HEK293 (cell line): ENCODE measurements at regions not wholly inside any gene's neighbourhood (a gene's known extent, or its start where the extent isn't known, plus 50 kb on each side); places are given as distances from the start of the nearest gene placed in this dataset.

Source experiments
- CTCF ChIA-PET: fragments of 350-600 bp; formaldehyde crosslinking; extraction: SDS; loops from one replicate; lab custom pipeline; 2021; ENCODE audit warnings: antibody characterized with exemption; lab: Yijun Ruan, JAX
- POLR2A ChIA-PET: fragments of 300-600 bp; formaldehyde crosslinking; extraction: SDS; loops from one replicate; lab custom pipeline; 2020; ENCODE audit warnings: antibody characterized with exemption, inconsistent platforms; lab: Yijun Ruan, JAX
- H3K27ac ChIP-seq: fragments of 200-500 bp; sonication (Bioruptor generic); 2 replicates; pipeline ENCODE4 v1.5.1; 2014; ENCODE audit warnings: low read depth, low read length, control low read depth, inconsistent platforms; ENCODE audit errors: extremely low read depth
- H3K36me3 ChIP-seq, 2 experiments: fragments of 200-500 bp in 1 of 2; sonication (Bioruptor generic) in 1 of 2; 1 replicate in 1 of 2; 2 replicates in 1 of 2; pipeline ENCODE4 v1.5.1; 2014 to 2017; ENCODE audit warnings: inconsistent platforms in 2 of 2, low read length in 2 of 2; ENCODE audit not compliant: control insufficient read depth in 2 of 2, insufficient read depth in 1 of 2
- H3K4me1 ChIP-seq: fragments of 200-500 bp; sonication (Bioruptor generic); 2 replicates; pipeline ENCODE4 v1.5.1; 2014; ENCODE audit warnings: mild to moderate bottlenecking, low read length, inconsistent platforms; ENCODE audit not compliant: control insufficient read depth, insufficient read depth
- H3K4me3 ChIP-seq: 2 replicates; pipeline ENCODE4 v1.5.1; 2011; ENCODE audit warnings: low read depth, mild to moderate bottlenecking, control low read depth, low read length, moderate library complexity
- H3K9me3 ChIP-seq: fragments of 200-500 bp; sonication (Bioruptor generic); 2 replicates; pipeline ENCODE4 v1.5.1; 2014; ENCODE audit warnings: low read depth, low read length, inconsistent platforms; ENCODE audit not compliant: control insufficient read depth, insufficient read depth
- GLI2 ChIP-seq: fragments of 450-650 bp; formaldehyde crosslinking; IDR thresholded peaks from 2 replicates; pipeline ENCODE4; 2017; ENCODE audit warnings: missing biosample characterization, missing genetic modification characterization, low read depth, borderline replicate concordance
- HOXA7 ChIP-seq: sonication (generic); formaldehyde crosslinking; IDR thresholded peaks from 2 replicates; pipeline ENCODE4 v1.8.1; 2022; ENCODE audit warnings: missing genetic modification reagents, borderline replicate concordance
- KLF16 ChIP-seq: fragments of 450-650 bp; formaldehyde crosslinking; IDR thresholded peaks from 2 replicates; pipeline ENCODE4 v1.5.1; 2017; ENCODE audit warnings: missing biosample characterization, missing genetic modification characterization
- OSR2 ChIP-seq: fragments of 450-650 bp; formaldehyde crosslinking; IDR thresholded peaks from 2 replicates; pipeline ENCODE4 v1.5.1; 2016; ENCODE audit warnings: missing biosample characterization, missing genetic modification characterization
- SCRT2 ChIP-seq: fragments of 450-650 bp; formaldehyde crosslinking; IDR thresholded peaks from 2 replicates; pipeline ENCODE4 v1.5.1; 2016; ENCODE audit warnings: missing biosample characterization, missing genetic modification characterization
- ZBTB20 ChIP-seq: fragments of 450-650 bp; formaldehyde crosslinking; IDR thresholded peaks from 2 replicates; pipeline ENCODE4 v1.5.1; 2016; ENCODE audit warnings: missing biosample characterization, missing genetic modification characterization
- ZBTB8A ChIP-seq: fragments of 450-650 bp; formaldehyde crosslinking; IDR thresholded peaks from 2 replicates; pipeline ENCODE4 v1.5.1; 2016; ENCODE audit warnings: missing biosample characterization, missing genetic modification characterization
- ZNF10 ChIP-seq: fragments of 450-650 bp; formaldehyde crosslinking; IDR thresholded peaks from 2 replicates; pipeline ENCODE4 v1.5.1; 2017; ENCODE audit warnings: missing biosample characterization, missing genetic modification characterization
- ZNF112 ChIP-seq: fragments of 450-650 bp; formaldehyde crosslinking; IDR thresholded peaks from 2 replicates; pipeline ENCODE4 v1.5.0; 2017; ENCODE audit warnings: missing biosample characterization, missing genetic modification characterization
- ZNF24 ChIP-seq: fragments of 450-650 bp; formaldehyde crosslinking; IDR thresholded peaks from 2 replicates; pipeline ENCODE4 v1.5.1; 2016; ENCODE audit warnings: missing biosample characterization, missing genetic modification characterization
- ZNF426 ChIP-seq: fragments of 450-650 bp; formaldehyde crosslinking; IDR thresholded peaks from 2 replicates; pipeline ENCODE4 v1.5.1; 2017; ENCODE audit warnings: missing biosample characterization, missing genetic modification characterization, mild to moderate bottlenecking, inconsistent platforms, moderate library complexity
- ZNF48 ChIP-seq: fragments of 450-650 bp; formaldehyde crosslinking; IDR thresholded peaks from 2 replicates; pipeline ENCODE4 v1.5.1; 2016; ENCODE audit warnings: missing biosample characterization, missing genetic modification characterization
- ZNF558 ChIP-seq: fragments of 450-650 bp; formaldehyde crosslinking; IDR thresholded peaks from 2 replicates; pipeline ENCODE4 v1.5.1; 2016; ENCODE audit warnings: missing biosample characterization, missing genetic modification characterization
- ZNF561 ChIP-seq: fragments of 450-650 bp; IDR thresholded peaks from 2 replicates; pipeline ENCODE4 v1.5.1; 2018; ENCODE audit warnings: missing biosample characterization, missing genetic modification characterization, borderline replicate concordance
- ZNF571 ChIP-seq: fragments of 450-650 bp; formaldehyde crosslinking; IDR thresholded peaks from 2 replicates; pipeline ENCODE4 v1.5.0; 2017; ENCODE audit warnings: missing biosample characterization, missing genetic modification characterization
- ZNF670 ChIP-seq: fragments of 450-650 bp; formaldehyde crosslinking; IDR thresholded peaks from 2 replicates; pipeline ENCODE4 v1.5.1; 2016; ENCODE audit warnings: missing biosample characterization, missing genetic modification characterization, low read depth
- ZSCAN23 ChIP-seq: fragments of 450-650 bp; formaldehyde crosslinking; IDR thresholded peaks from 2 replicates; pipeline ENCODE4 v1.5.1; 2016; ENCODE audit warnings: missing biosample characterization, missing genetic modification characterization
- ZSCAN30 ChIP-seq: fragments of 450-650 bp; IDR thresholded peaks from 2 replicates; pipeline ENCODE4 v1.5.1; 2018; ENCODE audit warnings: missing biosample characterization, mild to moderate bottlenecking, missing genetic modification characterization, moderate library complexity
- TF ChIP-seq, protein P1 (sequence below): fragments of 450-650 bp; formaldehyde crosslinking; IDR thresholded peaks from 2 replicates; pipeline ENCODE4 v1.5.1; 2016; ENCODE audit warnings: missing biosample characterization, missing genetic modification characterization
- TF ChIP-seq, protein P2 (sequence below): fragments of 450-650 bp; formaldehyde crosslinking; IDR thresholded peaks from 2 replicates; pipeline ENCODE4 v1.5.1; 2017; ENCODE audit warnings: missing biosample characterization, mild to moderate bottlenecking, missing genetic modification characterization, moderate library complexity
- TF ChIP-seq, protein P3 (sequence below): fragments of 450-650 bp; formaldehyde crosslinking; IDR thresholded peaks from 2 replicates; pipeline ENCODE4 v1.5.1; 2016; ENCODE audit warnings: missing biosample characterization, missing genetic modification characterization, low read depth

DNA sequence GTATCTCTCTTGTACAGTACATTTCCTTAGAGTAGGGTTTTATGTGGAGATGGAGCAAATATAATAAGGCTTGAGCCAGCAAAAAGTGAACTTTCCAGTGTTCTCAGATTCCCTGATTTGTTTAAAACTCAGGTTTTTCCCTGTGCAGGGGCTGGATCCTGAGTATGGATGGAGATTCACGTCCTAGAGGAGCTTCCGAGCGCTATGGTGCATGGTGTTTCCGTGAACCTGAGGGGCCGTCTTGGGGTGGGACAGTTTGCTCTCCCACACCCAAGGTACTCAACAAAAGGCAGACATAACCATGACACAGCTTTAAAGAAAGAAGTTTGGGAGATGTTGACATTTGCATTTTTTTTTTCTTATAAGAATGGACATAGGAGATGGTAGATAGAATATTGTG is 122.5 kb downstream of the SEC23IP start:
- ChIA-PET CTCF (no interaction called here), POLR2A (no interaction called here)
- no peaks in the 10 kb centered on the region for H3K9me3 ChIP-seq
- TF ChIP-seq ZSCAN23 (no peak), KLF16 (no peak), ZNF10 (tag by site-specific recombination) (no peak), ZNF112 (tag by site-specific recombination) (no peak), GLI2 (tag by site-specific recombination) (no peak), ZBTB8A (tag by site-specific recombination) (no peak), SCRT2 (no peak)
- TF ChIP-seq, protein P1, sequence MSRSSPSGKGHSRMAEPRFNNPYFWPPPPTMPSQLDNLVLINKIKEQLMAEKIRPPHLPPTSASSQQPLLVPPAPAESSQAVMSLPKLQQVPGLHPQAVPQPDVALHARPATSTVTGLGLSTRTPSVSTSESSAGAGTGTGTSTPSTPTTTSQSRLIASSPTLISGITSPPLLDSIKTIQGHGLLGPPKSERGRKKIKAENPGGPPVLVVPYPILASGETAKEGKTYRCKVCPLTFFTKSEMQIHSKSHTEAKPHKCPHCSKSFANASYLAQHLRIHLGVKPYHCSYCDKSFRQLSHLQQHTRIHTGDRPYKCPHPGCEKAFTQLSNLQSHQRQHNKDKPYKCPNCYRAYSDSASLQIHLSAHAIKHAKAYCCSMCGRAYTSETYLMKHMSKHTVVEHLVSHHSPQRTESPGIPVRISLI, result no peak
- TF ChIP-seq, protein P2, sequence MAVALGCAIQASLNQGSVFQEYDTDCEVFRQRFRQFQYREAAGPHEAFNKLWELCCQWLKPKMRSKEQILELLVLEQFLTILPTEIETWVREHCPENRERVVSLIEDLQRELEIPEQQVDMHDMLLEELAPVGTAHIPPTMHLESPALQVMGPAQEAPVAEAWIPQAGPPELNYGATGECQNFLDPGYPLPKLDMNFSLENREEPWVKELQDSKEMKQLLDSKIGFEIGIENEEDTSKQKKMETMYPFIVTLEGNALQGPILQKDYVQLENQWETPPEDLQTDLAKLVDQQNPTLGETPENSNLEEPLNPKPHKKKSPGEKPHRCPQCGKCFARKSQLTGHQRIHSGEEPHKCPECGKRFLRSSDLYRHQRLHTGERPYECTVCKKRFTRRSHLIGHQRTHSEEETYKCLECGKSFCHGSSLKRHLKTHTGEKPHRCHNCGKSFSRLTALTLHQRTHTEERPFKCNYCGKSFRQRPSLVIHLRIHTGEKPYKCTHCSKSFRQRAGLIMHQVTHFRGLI (tag by site-specific recombination), result no peak
- H3K4me3 ChIP-seq, result no peak overlapping the region
- no peaks in the 10 kb centered on the region for H3K4me1 ChIP-seq
- no peaks in the 10 kb centered on the region for H3K36me3 ChIP-seq
- no peak overlapping the region for H3K27ac ChIP-seq

DNA sequence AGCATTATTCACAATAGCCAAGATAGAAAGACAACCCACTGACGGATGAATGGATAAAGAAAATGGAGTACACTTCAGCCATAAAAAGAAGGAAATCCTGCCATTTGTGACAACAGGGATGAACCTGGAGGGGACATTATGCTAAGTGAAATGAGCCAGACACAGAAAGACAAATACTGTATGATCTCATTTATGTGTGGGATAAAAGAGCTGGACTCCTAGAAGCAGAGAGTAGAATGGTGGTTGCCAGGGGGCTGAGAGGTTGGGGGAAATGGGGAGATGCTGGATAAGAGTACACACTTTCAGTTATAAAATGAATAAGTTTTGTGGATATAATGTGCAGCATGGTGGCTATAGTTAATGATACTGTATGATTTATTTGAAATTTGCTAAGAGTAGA is 124.4 kb downstream of the SEC23IP start:
- Histone ChIP-seq H3K4me1 (no peaks in the 10 kb centered on the region), H3K36me3 (no peaks in the 10 kb centered on the region)
- TF ChIP-seq OSR2 (tag by site-specific recombination) (no peak), ZBTB20 (tag by site-specific recombination) (no peak)
- TF ChIP-seq, all 188 proteins: peak for 0
- ChIA-PET CTCF (interaction anchor here (0.5 kb wide), 1 partner anchor 345 kb away, joined by 9 read pairs; no protein-coding TSS in a partner anchor), POLR2A (no interaction called here)
- Histone ChIP-seq H3K9me3 (no peaks in the 10 kb centered on the region), H3K4me3 (no peak overlapping the region), H3K27ac (no peak overlapping the region)

DNA sequence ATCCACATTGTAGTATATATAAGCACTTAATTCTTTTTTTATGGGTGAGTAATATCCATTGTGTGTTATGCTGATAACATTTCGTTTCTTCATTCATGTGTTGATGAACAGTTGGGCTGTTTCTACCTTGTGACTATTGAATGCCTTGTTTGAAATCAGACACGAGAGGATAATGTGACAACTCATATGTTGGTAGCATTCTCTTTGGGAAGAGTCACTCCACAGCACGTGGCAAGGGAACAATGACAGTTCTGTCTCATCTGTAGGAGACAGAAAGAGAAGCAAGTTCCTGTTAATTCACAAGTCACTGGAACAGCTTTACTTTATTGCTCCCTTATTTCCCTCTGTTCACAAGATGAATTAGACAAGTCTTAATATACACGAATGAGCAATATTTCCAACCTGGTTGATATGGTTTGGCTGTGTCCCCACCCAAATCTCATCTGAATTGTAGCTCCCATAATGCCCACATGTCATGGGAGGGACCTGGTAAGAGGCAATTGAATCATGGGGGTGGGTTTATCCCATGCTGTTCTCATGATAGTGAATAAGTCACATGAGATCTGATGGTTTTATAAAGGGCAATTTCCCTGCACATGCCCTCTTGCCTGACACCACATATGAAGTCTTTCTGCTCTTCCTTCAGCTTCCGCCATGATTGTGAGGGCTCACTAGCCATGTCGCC is 125.3 kb downstream of the SEC23IP start:
- Histone ChIP-seq H3K4me3 (no peak overlapping the region), H3K9me3 (no peaks in the 10 kb centered on the region), H3K36me3 (no peaks in the 10 kb centered on the region), H3K27ac (no peak overlapping the region), H3K4me1 (no peaks in the 10 kb centered on the region)
- ChIA-PET POLR2A (no interaction called here), CTCF (interaction anchor here (0.6 kb wide), 2 partner anchors 18 to 104 kb away, joined by 3 to 6 read pairs; no protein-coding TSS in a partner anchor)
- TF ChIP-seq ZNF571 (no peak), HOXA7 (no peak), ZNF24 (no peak), ZNF426 (tag by site-specific recombination) (no peak), ZNF561 (no peak), ZNF558 (tag by site-specific recombination) (no peak), ZNF48 (no peak), ZSCAN30 (no peak), ZNF670 (tag by site-specific recombination) (no peak)
- TF ChIP-seq, protein P3, sequence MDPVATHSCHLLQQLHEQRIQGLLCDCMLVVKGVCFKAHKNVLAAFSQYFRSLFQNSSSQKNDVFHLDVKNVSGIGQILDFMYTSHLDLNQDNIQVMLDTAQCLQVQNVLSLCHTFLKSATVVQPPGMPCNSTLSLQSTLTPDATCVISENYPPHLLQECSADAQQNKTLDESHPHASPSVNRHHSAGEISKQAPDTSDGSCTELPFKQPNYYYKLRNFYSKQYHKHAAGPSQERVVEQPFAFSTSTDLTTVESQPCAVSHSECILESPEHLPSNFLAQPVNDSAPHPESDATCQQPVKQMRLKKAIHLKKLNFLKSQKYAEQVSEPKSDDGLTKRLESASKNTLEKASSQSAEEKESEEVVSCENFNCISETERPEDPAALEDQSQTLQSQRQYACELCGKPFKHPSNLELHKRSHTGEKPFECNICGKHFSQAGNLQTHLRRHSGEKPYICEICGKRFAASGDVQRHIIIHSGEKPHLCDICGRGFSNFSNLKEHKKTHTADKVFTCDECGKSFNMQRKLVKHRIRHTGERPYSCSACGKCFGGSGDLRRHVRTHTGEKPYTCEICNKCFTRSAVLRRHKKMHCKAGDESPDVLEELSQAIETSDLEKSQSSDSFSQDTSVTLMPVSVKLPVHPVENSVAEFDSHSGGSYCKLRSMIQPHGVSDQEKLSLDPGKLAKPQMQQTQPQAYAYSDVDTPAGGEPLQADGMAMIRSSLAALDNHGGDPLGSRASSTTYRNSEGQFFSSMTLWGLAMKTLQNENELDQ (tag by site-specific recombination), result no peak
- TF ChIP-seq, all 188 proteins: peak for 0
